HCT116 (cell line): ENCODE measurements at regions not wholly inside any gene's neighbourhood (a gene's known extent, or its start where the extent isn't known, plus 50 kb on each side); places are given as distances from the start of the nearest gene placed in this dataset.

ENCODE experiments used
- ATAC-seq: fragments of 200-7000 bp; cut with Tn5 transposase; 2 replicates; pipeline ENCODE4 v1.9.1; 2020; ENCODE audit warnings: mild to moderate bottlenecking, moderate library complexity
- BruUV-seq: library from RNA; stranded (reverse); fragments of 400-500 nt; replicated peaks from 2 replicates; lab custom pipeline; 2021; lab: Mats Ljungman, UMichigan
- CTCF ChIA-PET: fragments of 300-600 bp; sonication (Branson Sonifier 250); formaldehyde crosslinking; loops from one replicate; lab custom pipeline; 2021; ENCODE audit warnings: antibody characterized with exemption; lab: Charles Lee
- POLR2A ChIA-PET: fragments of 300-600, 350-600 bp; sonication (Branson Sonifier 250); formaldehyde crosslinking; loops from one replicate; lab custom pipeline; 2021; ENCODE audit warnings: antibody characterized with exemption; lab: Charles Lee
- RAD21 ChIA-PET, 2 experiments: fragments of 300-600 bp; sonication (Branson Sonifier 250); formaldehyde crosslinking; loops; one replicate each; lab custom pipeline; 2023; ENCODE audit warnings: low total read pairs in 2 of 2; ENCODE audit not compliant: uncharacterized antibody in 2 of 2, unreplicated experiment in 2 of 2, low non-redundant PET in 1 of 2; lab: Charles Lee
- DNase-seq: peaks from one replicate; pipeline ENCODE4 v3.0.0-alpha.2; 2010; ENCODE audit warnings: low read depth, low spot score
- H2AFZ ChIP-seq: fragments of 200-600 bp; shearing (Covaris generic), sonication (generic); 2 replicates; pipeline ENCODE4 v1.6.1; 2017; ENCODE audit warnings: low read depth, mixed run types, mixed read lengths, antibody characterized with exemption, low read length; ENCODE audit not compliant: poor library complexity, severe bottlenecking
- H3K27ac ChIP-seq: 2 replicates; pipeline ENCODE4 v1.5.1; 2012; ENCODE audit warnings: low read depth, low read length
- H3K27me3 ChIP-seq: fragments of 200-600 bp; sonication (generic); 2 replicates; pipeline ENCODE4 v1.6.1; 2016; ENCODE audit warnings: mixed run types, low read length, mixed read lengths; ENCODE audit not compliant: insufficient read depth
- H3K36me3 ChIP-seq, 2 experiments: fragments of 200-500 bp in 1 of 2; fragments of 200-600 bp in 1 of 2; sonication (Bioruptor generic) in 1 of 2; sonication (generic) in 1 of 2; 2 replicates each; pipeline versions ENCODE4 v1.5.1 to v1.6.1; 2014 to 2016; ENCODE audit warnings: low read length in 2 of 2, inconsistent platforms in 1 of 2, mixed read lengths in 1 of 2, mixed run types in 1 of 2; ENCODE audit not compliant: insufficient read depth in 2 of 2, control insufficient read depth in 1 of 2
- H3K4me1 ChIP-seq, 2 experiments: fragments of 200-600 bp in 1 of 2; sonication (generic) in 1 of 2; 2 replicates each; pipeline versions ENCODE4 v1.5.1 to v1.6.1; 2012 to 2017; ENCODE audit warnings: low read length in 2 of 2, inconsistent platforms in 1 of 2, mild to moderate bottlenecking in 1 of 2, mixed read lengths in 1 of 2, mixed run types in 1 of 2, moderate library complexity in 1 of 2; ENCODE audit not compliant: insufficient read depth in 2 of 2, control insufficient read depth in 1 of 2
- H3K4me2 ChIP-seq: fragments of 200-600 bp; sonication (generic); 2 replicates; pipeline ENCODE4 v1.6.1; 2017; ENCODE audit warnings: mixed run types, low read length, mixed read lengths
- H3K4me3 ChIP-seq, 2 experiments: fragments of 200-600 bp in 1 of 2; sonication (generic) in 1 of 2; replicated peaks in 1 of 2; 2 replicates each; pipeline ENCODE4 v1.5.1; 2011 to 2016; ENCODE audit warnings: low read length in 2 of 2, control low read depth in 1 of 2, low read depth in 1 of 2, mild to moderate bottlenecking in 1 of 2, mixed read lengths in 1 of 2, mixed run types in 1 of 2
- H3K79me2 ChIP-seq: fragments of 200-600 bp; sonication (generic); 2 replicates; pipeline ENCODE4 v1.6.1; 2017; ENCODE audit warnings: mild to moderate bottlenecking, mixed run types, low read length, moderate library complexity, mixed read lengths; ENCODE audit not compliant: insufficient read depth
- H3K9ac ChIP-seq: fragments of 200-600 bp; sonication (generic); 2 replicates; pipeline ENCODE4 v1.6.1; 2016; ENCODE audit warnings: low read length, mixed read lengths
- H3K9me2 ChIP-seq: fragments of 200-600 bp; sonication (generic), shearing (Covaris generic); 2 replicates; pipeline ENCODE4 v1.6.1; 2017; ENCODE audit warnings: mixed run types, mild to moderate bottlenecking, moderate library complexity; ENCODE audit not compliant: insufficient read depth
- H3K9me3 ChIP-seq, 2 experiments: fragments of 200-500 bp in 1 of 2; fragments of 200-600 bp in 1 of 2; sonication (Bioruptor generic) in 1 of 2; sonication (generic) in 1 of 2; 2 replicates each; pipeline ENCODE4 v1.6.1; 2014 to 2017; ENCODE audit warnings: low read length in 2 of 2, mixed read lengths in 2 of 2, inconsistent platforms in 1 of 2, low read depth in 1 of 2, mild to moderate bottlenecking in 1 of 2, mixed run types in 1 of 2, moderate library complexity in 1 of 2; ENCODE audit not compliant: control insufficient read depth in 1 of 2, insufficient read depth in 1 of 2
- H4K20me1 ChIP-seq: fragments of 200-600 bp; sonication (generic), shearing (Covaris generic); 2 replicates; pipeline ENCODE4 v1.6.1; 2017; ENCODE audit warnings: mixed run types, mild to moderate bottlenecking, moderate library complexity; ENCODE audit not compliant: insufficient read depth
- EZH2 ChIP-seq: fragments of 200-600 bp; sonication (generic); IDR thresholded peaks from 2 replicates; pipeline ENCODE4 v1.6.1; 2017; ENCODE audit warnings: antibody characterized with exemption, mixed run types
- EZH2phosphoT487 ChIP-seq: fragments of 200-600 bp; IDR thresholded peaks from 2 replicates; pipeline ENCODE4 v1.6.1; 2018; ENCODE audit warnings: antibody characterized with exemption, borderline replicate concordance
- FOSL1 ChIP-seq: IDR thresholded peaks from 2 replicates; pipeline ENCODE4 v1.6.1; 2012; ENCODE audit warnings: low read depth
- POLR2A ChIP-seq: IDR thresholded peaks from 2 replicates; pipeline ENCODE4 v1.7.0; 2011; ENCODE audit warnings: borderline replicate concordance; ENCODE audit not compliant: insufficient read depth, insufficient read length; ENCODE audit errors: extremely low read depth
- RAD21 ChIP-seq: IDR thresholded peaks from 2 replicates; pipeline ENCODE4 v1.6.1; 2012; ENCODE audit warnings: low read depth, mild to moderate bottlenecking
- SIN3A ChIP-seq: IDR thresholded peaks from 2 replicates; pipeline ENCODE4 v1.6.1; 2012; ENCODE audit warnings: low read depth
- TCF7L2 ChIP-seq: IDR thresholded peaks from 2 replicates; pipeline ENCODE4 v1.7.0; 2011; ENCODE audit warnings: borderline replicate concordance, inconsistent platforms; ENCODE audit not compliant: insufficient read depth, insufficient read length; ENCODE audit errors: extremely low read depth
- ZFX ChIP-seq: fragments of 450-650 bp; IDR thresholded peaks from 2 replicates; pipeline ENCODE4 v1.6.1; 2017
- ZNF274 ChIP-seq: fragments of 200-500 bp; sonication (Bioruptor generic); IDR thresholded peaks from 2 replicates; pipeline ENCODE4 v1.6.1; 2014; ENCODE audit warnings: mild to moderate bottlenecking, low read depth, low read length, inconsistent platforms
- intact Hi-C: fragments of 100-400 bp; cut with micrococcal nuclease; formaldehyde crosslinking; loops from 2 replicates; pipeline ENCODE4 v1.10.0; 2022
- TF ChIP-seq, protein P1 (sequence below): IDR thresholded peaks from 2 replicates; pipeline ENCODE4 v1.6.1; 2012
- TF ChIP-seq, protein P2 (sequence below): IDR thresholded peaks from 2 replicates; pipeline ENCODE4 v1.6.1; 2011; ENCODE audit warnings: mild to moderate bottlenecking, low read length, moderate library complexity; ENCODE audit not compliant: insufficient replicate concordance; ENCODE audit errors: extremely low read depth
- TF ChIP-seq, protein P3 (sequence below): IDR thresholded peaks from 2 replicates; pipeline ENCODE4 v1.6.1; 2012; ENCODE audit warnings: low read depth

DNA sequence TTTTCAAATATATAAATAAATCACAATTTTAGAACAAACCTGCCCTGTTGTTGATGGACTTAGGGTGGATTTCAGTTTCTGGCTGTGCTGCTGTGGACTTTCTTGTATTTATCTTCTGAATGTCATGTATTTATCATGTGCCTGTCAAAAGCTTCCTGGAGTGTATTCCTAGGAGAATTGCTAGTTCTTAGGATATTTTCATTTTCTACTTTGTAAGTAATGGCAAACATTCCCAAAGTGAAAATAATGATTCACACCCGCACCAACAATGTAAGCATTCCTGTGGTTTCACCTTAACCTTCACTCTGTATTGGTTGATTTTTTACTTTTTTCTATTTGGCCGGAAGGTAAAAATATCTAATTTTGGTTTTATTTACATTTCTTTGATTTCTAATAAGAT, 387.8 kb downstream of the SMOC2 start:
- intact Hi-C loops, result no loop called here
- H3K4me1 ChIP-seq, result no peaks in the 10 kb centered on the region
- ChIA-PET RAD21 (no interaction called here), CTCF (no interaction called here), POLR2A (no interaction called here)
- H3K4me2 ChIP-seq, result no peak overlapping the region
- DNase-seq, result no peak
- BruUV-seq, result no TSS peak
- no peaks in the 10 kb centered on the region for H3K27me3 ChIP-seq
- H4K20me1 ChIP-seq, result no peaks in the 10 kb centered on the region
- no peak overlapping the region for H3K9ac ChIP-seq
- H2AFZ ChIP-seq, result no peak overlapping the region
- ATAC-seq, result no peak
- no peaks in the 10 kb centered on the region for H3K79me2 ChIP-seq
- H3K9me2 ChIP-seq, result no peaks in the 10 kb centered on the region
- no peak overlapping the region for H3K27ac ChIP-seq
- H3K4me3 ChIP-seq, result no peak overlapping the region
- H3K9me3 ChIP-seq, result no peaks in the 10 kb centered on the region
- no peaks in the 10 kb centered on the region for H3K36me3 ChIP-seq
- no peak for TF ChIP-seq RAD21
- TF ChIP-seq EZH2phosphoT487, result no peak
- no peak for TF ChIP-seq ZFX
- TF ChIP-seq, protein P1, sequence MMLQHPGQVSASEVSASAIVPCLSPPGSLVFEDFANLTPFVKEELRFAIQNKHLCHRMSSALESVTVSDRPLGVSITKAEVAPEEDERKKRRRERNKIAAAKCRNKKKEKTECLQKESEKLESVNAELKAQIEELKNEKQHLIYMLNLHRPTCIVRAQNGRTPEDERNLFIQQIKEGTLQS, result no peak
- no peak for TF ChIP-seq POLR2A
- TF ChIP-seq, protein P2, sequence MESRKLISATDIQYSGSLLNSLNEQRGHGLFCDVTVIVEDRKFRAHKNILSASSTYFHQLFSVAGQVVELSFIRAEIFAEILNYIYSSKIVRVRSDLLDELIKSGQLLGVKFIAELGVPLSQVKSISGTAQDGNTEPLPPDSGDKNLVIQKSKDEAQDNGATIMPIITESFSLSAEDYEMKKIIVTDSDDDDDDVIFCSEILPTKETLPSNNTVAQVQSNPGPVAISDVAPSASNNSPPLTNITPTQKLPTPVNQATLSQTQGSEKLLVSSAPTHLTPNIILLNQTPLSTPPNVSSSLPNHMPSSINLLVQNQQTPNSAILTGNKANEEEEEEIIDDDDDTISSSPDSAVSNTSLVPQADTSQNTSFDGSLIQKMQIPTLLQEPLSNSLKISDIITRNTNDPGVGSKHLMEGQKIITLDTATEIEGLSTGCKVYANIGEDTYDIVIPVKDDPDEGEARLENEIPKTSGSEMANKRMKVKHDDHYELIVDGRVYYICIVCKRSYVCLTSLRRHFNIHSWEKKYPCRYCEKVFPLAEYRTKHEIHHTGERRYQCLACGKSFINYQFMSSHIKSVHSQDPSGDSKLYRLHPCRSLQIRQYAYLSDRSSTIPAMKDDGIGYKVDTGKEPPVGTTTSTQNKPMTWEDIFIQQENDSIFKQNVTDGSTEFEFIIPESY, result no peak
- TF ChIP-seq TCF7L2, result no peak
- TF ChIP-seq EZH2, result no peak
- TF ChIP-seq ZNF274, result no peak
- no peak for TF ChIP-seq SIN3A
- TF ChIP-seq, protein P3, sequence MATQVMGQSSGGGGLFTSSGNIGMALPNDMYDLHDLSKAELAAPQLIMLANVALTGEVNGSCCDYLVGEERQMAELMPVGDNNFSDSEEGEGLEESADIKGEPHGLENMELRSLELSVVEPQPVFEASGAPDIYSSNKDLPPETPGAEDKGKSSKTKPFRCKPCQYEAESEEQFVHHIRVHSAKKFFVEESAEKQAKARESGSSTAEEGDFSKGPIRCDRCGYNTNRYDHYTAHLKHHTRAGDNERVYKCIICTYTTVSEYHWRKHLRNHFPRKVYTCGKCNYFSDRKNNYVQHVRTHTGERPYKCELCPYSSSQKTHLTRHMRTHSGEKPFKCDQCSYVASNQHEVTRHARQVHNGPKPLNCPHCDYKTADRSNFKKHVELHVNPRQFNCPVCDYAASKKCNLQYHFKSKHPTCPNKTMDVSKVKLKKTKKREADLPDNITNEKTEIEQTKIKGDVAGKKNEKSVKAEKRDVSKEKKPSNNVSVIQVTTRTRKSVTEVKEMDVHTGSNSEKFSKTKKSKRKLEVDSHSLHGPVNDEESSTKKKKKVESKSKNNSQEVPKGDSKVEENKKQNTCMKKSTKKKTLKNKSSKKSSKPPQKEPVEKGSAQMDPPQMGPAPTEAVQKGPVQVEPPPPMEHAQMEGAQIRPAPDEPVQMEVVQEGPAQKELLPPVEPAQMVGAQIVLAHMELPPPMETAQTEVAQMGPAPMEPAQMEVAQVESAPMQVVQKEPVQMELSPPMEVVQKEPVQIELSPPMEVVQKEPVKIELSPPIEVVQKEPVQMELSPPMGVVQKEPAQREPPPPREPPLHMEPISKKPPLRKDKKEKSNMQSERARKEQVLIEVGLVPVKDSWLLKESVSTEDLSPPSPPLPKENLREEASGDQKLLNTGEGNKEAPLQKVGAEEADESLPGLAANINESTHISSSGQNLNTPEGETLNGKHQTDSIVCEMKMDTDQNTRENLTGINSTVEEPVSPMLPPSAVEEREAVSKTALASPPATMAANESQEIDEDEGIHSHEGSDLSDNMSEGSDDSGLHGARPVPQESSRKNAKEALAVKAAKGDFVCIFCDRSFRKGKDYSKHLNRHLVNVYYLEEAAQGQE, result no peak
- TF ChIP-seq FOSL1, result no peak
